Activated CD8-positive, alpha-beta T cell treated with anti-CD3 and anti-CD28 coated beads for 36 hours (primary cell): ENCODE measurements at regions not wholly inside any gene's neighbourhood (a gene's known extent, or its start where the extent isn't known, plus 50 kb on each side); places are given as distances from the start of the nearest gene placed in this dataset.
"Not testable (repeated sequence)": the region's sequence is repeated elsewhere in the genome, so short reads cannot be mapped to it uniquely, and the experiment has no call there.

Experiments used
- ATAC-seq: fragments of 200-7000 bp; cut with Tn5 transposase; one replicate; pipeline ENCODE4 v1.10.0; 2021; ENCODE audit warnings: mild to moderate bottlenecking, moderate library complexity
- CTCF ChIA-PET: fragments of 350-600 bp; sonication (Branson Sonifier 250); formaldehyde crosslinking; loops from one replicate; lab custom pipeline; 2021; ENCODE audit warnings: antibody characterized with exemption; lab: Charles Lee
- POLR2A ChIA-PET: fragments of 350-600 bp; sonication (Branson Sonifier 250); formaldehyde crosslinking; loops from one replicate; lab custom pipeline; 2021; ENCODE audit warnings: antibody characterized with exemption; lab: Charles Lee
- DNase-seq: peaks from one replicate; pipeline ENCODE4 v3.0.0-alpha.2; 2020
- H3K27ac Mint-ChIP-seq: one replicate; pipeline ENCODE4 v1.8.0; 2021; ENCODE audit warnings: mild to moderate bottlenecking, mixed read lengths
- H3K27me3 Mint-ChIP-seq: one replicate; pipeline ENCODE4 v1.8.0; 2021; ENCODE audit warnings: mixed read lengths
- H3K36me3 Mint-ChIP-seq: one replicate; pipeline ENCODE4 v1.8.0; 2021; ENCODE audit warnings: low read depth, mixed read lengths
- H3K4me1 Mint-ChIP-seq: one replicate; pipeline ENCODE4 v1.8.0; 2021; ENCODE audit warnings: low read depth, mixed read lengths
- H3K4me3 Mint-ChIP-seq: one replicate; pipeline ENCODE4 v1.8.0; 2021; ENCODE audit warnings: mild to moderate bottlenecking, moderate library complexity, mixed read lengths
- H3K9me3 Mint-ChIP-seq: one replicate; pipeline ENCODE4 v1.8.0; 2021; ENCODE audit warnings: mixed read lengths
- CTCF ChIP-seq: fragments of 200-600 bp; IDR thresholded peaks from one replicate; pipeline ENCODE4 v1.8.0; 2022; ENCODE audit warnings: antibody characterized with exemption, mild to moderate bottlenecking
- intact Hi-C: fragments of 100-400 bp; cut with micrococcal nuclease; formaldehyde crosslinking; loops from one replicate; pipeline ENCODE4 v1.10.0; 2022

DNA sequence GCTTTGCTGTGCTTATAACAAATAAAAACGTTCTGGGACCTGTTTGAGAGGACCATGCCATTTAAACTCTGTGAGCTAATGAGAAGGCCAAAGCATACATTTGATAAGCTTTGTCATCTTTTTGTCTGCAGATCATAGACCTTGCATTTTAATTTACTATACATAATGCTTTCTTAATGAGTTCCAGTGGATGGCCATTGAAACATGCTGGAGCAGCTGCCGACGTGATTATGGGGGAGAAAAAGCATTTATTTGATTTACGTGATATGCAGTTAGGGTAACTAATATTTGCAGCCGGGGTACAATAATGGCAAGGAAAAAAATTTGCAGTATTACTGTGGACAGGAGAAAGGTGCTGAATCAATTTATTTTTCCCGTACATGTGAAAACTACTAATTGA is 240.2 kb downstream of the FAT3 start:
- ATAC-seq, result no peak
- no peaks in the 10 kb centered on the region for H3K4me1 Mint-ChIP-seq
- intact Hi-C loops, result no loop called here
- ChIA-PET CTCF (no interaction called here), POLR2A (no interaction called here)
- H3K9me3 Mint-ChIP-seq, result no peaks in the 10 kb centered on the region
- H3K36me3 Mint-ChIP-seq, result no peaks in the 10 kb centered on the region
- DNase-seq, result no peak
- no peak for TF ChIP-seq CTCF
- no peaks in the 10 kb centered on the region for H3K27me3 Mint-ChIP-seq
- H3K4me3 Mint-ChIP-seq, result no peak overlapping the region
- no peak overlapping the region for H3K27ac Mint-ChIP-seq

DNA sequence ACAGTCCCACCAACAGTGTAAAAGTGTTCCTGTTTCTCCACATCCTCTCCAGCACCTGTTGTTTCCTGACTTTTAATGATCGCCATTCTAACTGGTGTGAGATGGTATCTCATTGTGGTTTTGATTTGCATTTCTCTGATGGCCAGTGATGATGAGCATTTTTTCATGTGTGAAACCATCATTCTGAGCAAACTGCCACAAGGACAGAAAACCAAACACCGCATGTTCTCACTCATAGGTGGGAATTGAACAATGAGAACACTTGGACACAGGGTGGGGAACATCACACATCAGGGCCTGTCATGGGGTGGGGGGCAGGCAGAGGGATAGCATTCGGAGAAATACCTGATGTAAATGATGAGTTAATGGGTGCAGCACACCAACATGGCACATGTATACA is 240.8 kb downstream of the FAT3 start:
- POLR2A ChIA-PET, H3K27me3 Mint-ChIP-seq, ATAC-seq, H3K9me3 Mint-ChIP-seq, H3K27ac Mint-ChIP-seq, H3K4me3 Mint-ChIP-seq, H3K36me3 Mint-ChIP-seq, H3K4me1 Mint-ChIP-seq, CTCF ChIA-PET, DNase-seq, intact Hi-C loops: not testable (repeated sequence)

DNA sequence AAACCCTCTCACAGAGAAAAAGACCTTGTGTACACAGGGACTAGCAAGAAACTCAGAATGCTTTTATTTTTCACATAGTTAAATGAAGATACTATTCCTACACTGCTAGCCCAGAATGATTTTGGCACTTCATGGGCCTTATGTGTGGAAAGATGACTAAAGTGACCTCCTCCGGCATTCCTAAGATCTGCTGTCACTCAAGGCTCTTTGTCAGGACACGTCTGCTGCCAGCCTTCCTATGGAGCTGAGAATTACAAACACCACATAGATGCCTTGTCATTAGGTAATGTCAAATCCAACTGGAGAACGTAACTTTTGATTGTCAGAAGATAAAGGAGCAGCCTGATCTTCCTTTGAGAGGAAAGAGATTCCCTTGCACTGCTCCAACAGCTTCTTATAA is 249.1 kb downstream of the FAT3 start:
- no peaks in the 10 kb centered on the region for H3K9me3 Mint-ChIP-seq
- ChIA-PET POLR2A (no interaction called here), CTCF (no interaction called here)
- no peak for ATAC-seq
- H3K4me3 Mint-ChIP-seq, result no peak overlapping the region
- no peak for DNase-seq
- no peak for TF ChIP-seq CTCF
- intact Hi-C loops, result no loop called here
- H3K36me3 Mint-ChIP-seq, result no peaks in the 10 kb centered on the region
- no peaks in the 10 kb centered on the region for H3K4me1 Mint-ChIP-seq
- no peaks in the 10 kb centered on the region for H3K27me3 Mint-ChIP-seq
- no peak overlapping the region for H3K27ac Mint-ChIP-seq

- no peak for TF ChIP-seq CTCF
- DNase-seq (no peak), ATAC-seq (no peak)
- Mint-ChIP-seq H3K9me3 (no peaks in the 10 kb centered on the region), H3K4me1 (no peaks in the 10 kb centered on the region), H3K36me3 (no peaks in the 10 kb centered on the region), H3K4me3 (no peak overlapping the region), H3K27me3 (no peaks in the 10 kb centered on the region), H3K27ac (no peak overlapping the region)
- POLR2A ChIA-PET, result no interaction called here
- intact Hi-C loops, result no loop called here
- CTCF ChIA-PET, result no interaction called here
Measured at GRCh38 chr11:92475316-92475715, 250.7 kb downstream of the FAT3 start.

DNA sequence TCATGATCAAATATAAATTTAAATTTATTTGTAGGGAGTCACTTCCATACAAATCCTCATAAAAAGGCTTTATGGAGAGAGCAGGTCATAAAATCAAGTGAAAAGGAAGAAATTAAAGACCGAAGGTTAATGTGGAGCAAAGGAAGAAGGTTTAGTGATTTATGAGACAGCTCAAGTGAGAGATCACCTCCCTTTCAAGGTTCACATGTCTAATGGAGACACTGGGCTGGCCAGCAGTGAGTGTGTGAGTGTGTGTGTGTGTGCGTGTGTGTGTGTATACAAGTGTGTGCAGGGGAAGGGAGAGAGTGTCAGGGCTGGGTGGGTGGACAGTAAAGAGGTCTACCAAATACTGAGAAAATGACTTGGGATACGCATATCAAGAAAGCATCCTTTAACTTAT is 251.2 kb downstream of the FAT3 start:
- ATAC-seq (no peak), DNase-seq (no peak)
- Mint-ChIP-seq H3K4me1 (no peaks in the 10 kb centered on the region), H3K27me3 (no peaks in the 10 kb centered on the region), H3K9me3 (no peaks in the 10 kb centered on the region), H3K36me3 (no peaks in the 10 kb centered on the region), H3K27ac (no peak overlapping the region), H3K4me3 (no peak overlapping the region)
- POLR2A ChIA-PET, result no interaction called here
- CTCF ChIA-PET, result no interaction called here
- no peak for TF ChIP-seq CTCF
- intact Hi-C loops, result no loop called here

- H3K27me3 Mint-ChIP-seq, result no peaks in the 10 kb centered on the region
- POLR2A ChIA-PET, result no interaction called here
Measured at GRCh38 chr11:92477686-92478085, 253.1 kb downstream of the FAT3 start.

More at GRCh38 chr11:92477686-92478085, 253.1 kb downstream of the FAT3 start:
- H3K4me1 Mint-ChIP-seq, result no peaks in the 10 kb centered on the region
- H3K27ac Mint-ChIP-seq, result no peak overlapping the region
- intact Hi-C loops, result no loop called here
- CTCF ChIA-PET, result interaction anchor here (0.7 kb wide), 1 partner anchor 286 kb away, joined by 3 read pairs; no protein-coding TSS in a partner anchor
- H3K4me3 Mint-ChIP-seq, result no peak overlapping the region
- no peak for TF ChIP-seq CTCF
- no peaks in the 10 kb centered on the region for H3K9me3 Mint-ChIP-seq
- DNase-seq (no peak), ATAC-seq (no peak)
- H3K36me3 Mint-ChIP-seq, result no peaks in the 10 kb centered on the region
